ENCODE measurements at regions not wholly inside any gene's neighbourhood (a gene's known extent, or its start where the extent isn't known, plus 50 kb on each side); places are given as distances from the start of the nearest gene placed in this dataset.

GRCh38 chr18:67670024-67670543 lies 153.6 kb upstream of the DSEL start:
- Mint-ChIP-seq H3K4me3 (no peak overlapping the region), H3K36me3 (no peaks in the 10 kb centered on the region), H3K4me1 (no peaks in the 10 kb centered on the region), H3K27ac (no peak overlapping the region), H3K9me3 (no peaks in the 10 kb centered on the region)
- no peak for ATAC-seq
- DNase-seq (ENCODE audit: low spot score in 2 of 2): no peak

GRCh38 chr18:67665266-67665665 lies 148.7 kb upstream of the DSEL start:
- no peak for DNase-seq (ENCODE audit: low spot score in 2 of 2)
- H3K4me3 Mint-ChIP-seq: no peak overlapping the region
- ATAC-seq: no peak
- H3K9me3 Mint-ChIP-seq: no peaks in the 10 kb centered on the region
- no peak overlapping the region for H3K27ac Mint-ChIP-seq
- H3K4me1 Mint-ChIP-seq: no peaks in the 10 kb centered on the region
- H3K36me3 Mint-ChIP-seq: no peaks in the 10 kb centered on the region

DNA sequence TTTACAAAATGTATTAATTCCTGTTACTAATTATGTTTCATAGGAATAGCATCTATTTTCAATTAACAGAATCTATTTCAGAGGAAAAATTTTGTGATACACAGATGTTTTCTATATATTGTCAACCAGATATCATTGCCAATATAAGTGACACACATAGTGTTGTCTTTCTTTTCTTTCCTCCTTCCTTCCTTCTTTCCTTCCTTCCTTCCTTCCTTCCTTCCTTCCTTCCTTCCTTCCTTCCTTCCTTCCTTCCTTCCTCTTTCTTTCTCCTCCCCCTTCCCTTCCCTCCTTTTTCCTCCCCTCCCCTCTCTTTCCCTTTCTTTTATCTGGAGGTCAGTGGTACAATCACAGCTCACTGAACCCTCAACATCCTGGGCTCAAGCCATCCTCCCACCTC lies 146.5 kb upstream of the DSEL start:
- Mint-ChIP-seq H3K9me3 (peaks cover 2% of the 10 kb centered on the region), H3K36me3 (no peaks in the 10 kb centered on the region), H3K27ac (no peak overlapping the region), H3K4me1 (no peaks in the 10 kb centered on the region), H3K4me3 (no peak overlapping the region)
- DNase-seq (ENCODE audit: low spot score in 2 of 2) (no peak), ATAC-seq (no peak)

- ATAC-seq (no peak), DNase-seq (ENCODE audit: low spot score in 2 of 2) (no peak)
- H3K36me3 Mint-ChIP-seq: no peaks in the 10 kb centered on the region
Measured at GRCh38 chr18:67661555-67661954, 145.0 kb upstream of the DSEL start.

GRCh38 chr18:67654101-67654500 lies 137.6 kb upstream of the DSEL start:
- no peaks in the 10 kb centered on the region for H3K4me1 Mint-ChIP-seq
- no peaks in the 10 kb centered on the region for H3K9me3 Mint-ChIP-seq
- no peak overlapping the region for H3K4me3 Mint-ChIP-seq
- no peak overlapping the region for H3K27ac Mint-ChIP-seq
- ATAC-seq (no peak), DNase-seq (ENCODE audit: low spot score in 2 of 2) (no peak)
- no peaks in the 10 kb centered on the region for H3K36me3 Mint-ChIP-seq

More at GRCh38 chr18:67661555-67661954, 145.0 kb upstream of the DSEL start:
- H3K9me3 Mint-ChIP-seq: peaks cover 2% of the 10 kb centered on the region
- no peaks in the 10 kb centered on the region for H3K4me1 Mint-ChIP-seq
- H3K4me3 Mint-ChIP-seq: no peak overlapping the region
- no peak overlapping the region for H3K27ac Mint-ChIP-seq

GRCh38 chr18:67652288-67652687 lies 135.8 kb upstream of the DSEL start:
- Mint-ChIP-seq H3K9me3 (no peaks in the 10 kb centered on the region), H3K36me3 (no peaks in the 10 kb centered on the region), H3K4me3 (no peak overlapping the region), H3K4me1 (no peaks in the 10 kb centered on the region), H3K27ac (no peak overlapping the region)
- DNase-seq (ENCODE audit: low spot score in 2 of 2): no peak
- no peak for ATAC-seq

DNA sequence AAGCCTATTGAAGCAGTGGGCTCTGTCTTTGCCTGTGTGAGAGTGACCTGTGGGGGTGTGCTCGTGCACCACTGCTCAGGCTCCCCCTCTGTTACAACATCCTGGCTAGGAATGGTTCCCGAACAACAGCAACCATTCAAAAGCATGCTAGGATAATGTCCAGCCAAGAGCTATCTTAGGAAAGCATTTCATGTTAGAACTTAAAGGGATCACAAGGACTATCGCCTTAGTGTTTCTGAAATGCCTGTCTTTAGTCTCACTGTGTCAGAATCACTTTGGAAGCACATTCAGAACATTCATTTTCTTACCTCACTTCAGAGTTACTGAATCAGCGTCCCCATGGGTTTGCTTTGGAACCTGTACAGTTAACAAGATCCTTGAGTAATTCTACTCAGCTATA lies 134.9 kb upstream of the DSEL start:
- ATAC-seq (peak; percentile 40), DNase-seq (ENCODE audit: low spot score in 2 of 2) (no peak)
- no peak overlapping the region for H3K27ac Mint-ChIP-seq
- no peaks in the 10 kb centered on the region for H3K4me1 Mint-ChIP-seq
- no peaks in the 10 kb centered on the region for H3K36me3 Mint-ChIP-seq
- no peaks in the 10 kb centered on the region for H3K9me3 Mint-ChIP-seq
- H3K4me3 Mint-ChIP-seq: no peak overlapping the region

DNA sequence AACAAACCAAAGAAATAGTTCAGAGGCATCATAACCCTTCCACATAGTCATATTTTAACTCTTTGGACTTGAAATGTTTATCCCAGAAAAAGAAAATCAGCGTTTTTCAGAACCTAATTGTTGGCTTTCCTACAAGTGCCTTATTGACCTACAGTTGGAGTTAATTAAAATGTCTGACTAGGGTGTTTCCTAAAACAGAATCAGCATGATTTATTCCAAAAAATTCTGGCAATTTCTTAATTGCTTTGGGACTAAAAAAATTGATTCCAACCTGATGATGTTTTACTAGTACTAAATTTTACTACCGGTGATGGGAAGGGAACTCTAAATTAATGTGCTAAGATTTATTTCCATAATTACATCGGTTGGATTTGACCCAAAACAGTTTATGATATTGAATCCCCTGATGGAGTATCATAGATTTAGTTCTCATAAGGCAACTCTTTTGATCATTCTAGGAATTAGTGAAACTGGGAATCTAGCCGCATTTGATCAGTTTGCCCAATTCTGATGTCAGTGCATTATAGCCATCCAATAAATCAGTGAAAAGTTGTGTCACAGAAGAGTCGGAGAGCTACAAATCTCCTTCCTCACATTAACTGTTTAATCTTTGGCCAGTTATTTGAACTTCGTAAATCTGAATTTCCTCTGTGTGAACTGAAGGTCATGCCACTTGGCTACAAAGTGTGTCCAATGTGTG lies 134.3 kb upstream of the DSEL start:
- Mint-ChIP-seq H3K4me3 (no peak overlapping the region), H3K27ac (no peak overlapping the region), H3K9me3 (no peaks in the 10 kb centered on the region), H3K4me1 (no peaks in the 10 kb centered on the region), H3K36me3 (no peaks in the 10 kb centered on the region)
- ATAC-seq (no peak), DNase-seq (ENCODE audit: low spot score in 2 of 2) (no peak)

DNA sequence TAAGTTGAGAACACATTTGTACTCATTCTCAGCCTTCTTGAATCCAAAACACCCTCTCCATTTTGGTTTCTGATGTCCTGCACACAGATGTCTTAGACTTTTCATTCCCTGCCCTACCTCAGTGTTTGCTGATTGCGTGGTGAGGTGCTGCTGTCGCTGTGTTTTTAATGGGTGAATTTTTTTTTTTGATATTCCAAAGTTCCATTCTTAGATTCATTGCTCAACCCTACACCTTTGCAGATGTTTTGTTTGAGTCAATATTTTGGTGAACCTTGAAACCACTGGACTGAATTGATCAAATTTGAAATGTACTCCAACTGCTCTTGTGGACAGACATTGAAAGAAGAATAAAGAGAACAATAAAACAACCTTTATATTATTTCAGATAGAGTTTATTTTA lies 130.4 kb upstream of the DSEL start:
- no peaks in the 10 kb centered on the region for H3K9me3 Mint-ChIP-seq
- DNase-seq (ENCODE audit: low spot score in 2 of 2): no peak
- no peak overlapping the region for H3K27ac Mint-ChIP-seq
- H3K4me1 Mint-ChIP-seq: no peaks in the 10 kb centered on the region
- H3K36me3 Mint-ChIP-seq: no peaks in the 10 kb centered on the region
- ATAC-seq: no peak
- no peak overlapping the region for H3K4me3 Mint-ChIP-seq

DNA sequence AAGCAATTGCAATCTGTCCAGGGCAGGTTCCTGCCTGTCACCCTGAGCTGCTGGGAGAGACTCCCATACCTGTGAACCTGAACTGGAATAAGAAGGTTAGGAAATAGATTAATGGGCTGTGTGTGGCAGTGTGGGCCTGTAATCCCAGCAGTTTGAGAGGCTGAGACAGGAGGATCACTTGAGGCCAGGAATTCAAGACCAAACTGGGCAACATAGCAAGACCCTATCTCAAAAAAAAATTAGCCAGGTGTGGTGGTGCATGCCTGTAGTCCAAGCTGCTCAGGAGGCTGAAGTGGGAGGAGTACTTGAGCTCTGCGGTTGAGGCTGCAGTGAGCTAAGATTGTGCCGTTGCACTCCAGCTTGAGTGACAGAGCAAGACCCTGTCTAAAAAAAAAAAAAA lies 127.7 kb upstream of the DSEL start:
- ATAC-seq: no peak

DNA sequence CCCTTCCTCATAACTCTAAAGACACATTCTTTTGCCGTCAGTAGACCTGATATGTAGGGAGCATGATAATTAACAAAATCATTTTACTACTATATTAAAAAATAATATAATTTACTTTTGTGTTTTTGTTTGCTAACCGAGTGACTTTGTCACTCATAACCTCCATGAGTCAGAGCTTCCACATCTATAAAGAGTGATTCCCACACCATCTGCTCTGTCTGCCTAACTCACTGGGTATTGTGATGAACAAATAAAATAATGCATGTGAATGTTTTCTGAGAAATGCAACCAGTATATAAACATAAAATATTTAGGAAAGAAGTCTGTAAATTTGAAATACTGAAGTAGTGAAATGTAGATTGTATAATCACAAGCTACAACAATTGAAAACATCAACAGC lies 123.4 kb upstream of the DSEL start:
- Mint-ChIP-seq H3K4me1 (no peaks in the 10 kb centered on the region), H3K9me3 (no peaks in the 10 kb centered on the region), H3K4me3 (no peak overlapping the region), H3K36me3 (no peaks in the 10 kb centered on the region), H3K27ac (no peak overlapping the region)
- no peak for DNase-seq (ENCODE audit: low spot score in 2 of 2)
- no peak for ATAC-seq

More for the DNA sequence above, 127.7 kb upstream of the DSEL start:
- H3K27ac Mint-ChIP-seq: no peak overlapping the region
- H3K4me1 Mint-ChIP-seq: no peaks in the 10 kb centered on the region
- H3K36me3 Mint-ChIP-seq: no peaks in the 10 kb centered on the region
- no peaks in the 10 kb centered on the region for H3K9me3 Mint-ChIP-seq
- DNase-seq (ENCODE audit: low spot score in 2 of 2): no peak
- no peak overlapping the region for H3K4me3 Mint-ChIP-seq

GRCh38 chr18:67636597-67637385 lies 120.3 kb upstream of the DSEL start:
- Mint-ChIP-seq H3K4me3 (no peak overlapping the region), H3K4me1 (no peaks in the 10 kb centered on the region), H3K9me3 (no peaks in the 10 kb centered on the region), H3K27ac (no peak overlapping the region), H3K36me3 (no peaks in the 10 kb centered on the region)
- ATAC-seq (no peak), DNase-seq (ENCODE audit: low spot score in 2 of 2) (no peak)

GRCh38 chr18:67634631-67635338 lies 118.3 kb upstream of the DSEL start:
- H3K36me3 Mint-ChIP-seq: no peaks in the 10 kb centered on the region

GRCh38 chr18:67633939-67634338 lies 117.4 kb upstream of the DSEL start:
- Mint-ChIP-seq H3K4me3 (no peak overlapping the region), H3K27ac (no peak overlapping the region), H3K4me1 (no peaks in the 10 kb centered on the region), H3K9me3 (no peaks in the 10 kb centered on the region), H3K36me3 (no peaks in the 10 kb centered on the region)
- DNase-seq (ENCODE audit: low spot score in 2 of 2) (no peak), ATAC-seq (no peak)

More at GRCh38 chr18:67634631-67635338, 118.3 kb upstream of the DSEL start:
- ATAC-seq: no peak
- no peak overlapping the region for H3K4me3 Mint-ChIP-seq
- H3K4me1 Mint-ChIP-seq: no peaks in the 10 kb centered on the region
- DNase-seq (ENCODE audit: low spot score in 2 of 2): no peak
- no peaks in the 10 kb centered on the region for H3K9me3 Mint-ChIP-seq
- no peak overlapping the region for H3K27ac Mint-ChIP-seq

- no peak overlapping the region for H3K4me3 Mint-ChIP-seq
- no peak overlapping the region for H3K27ac Mint-ChIP-seq
- DNase-seq (ENCODE audit: low spot score in 2 of 2) (no peak), ATAC-seq (no peak)
- no peaks in the 10 kb centered on the region for H3K36me3 Mint-ChIP-seq
- no peaks in the 10 kb centered on the region for H3K4me1 Mint-ChIP-seq
- no peaks in the 10 kb centered on the region for H3K9me3 Mint-ChIP-seq
Measured at GRCh38 chr18:67621906-67622305, 105.4 kb upstream of the DSEL start.
